GM18507 (cell line): ENCODE measurements at regions not wholly inside any gene's neighbourhood (a gene's known extent, or its start where the extent isn't known, plus 50 kb on each side); places are given as distances from the start of the nearest gene placed in this dataset.
"Not testable (repeated sequence)": the region's sequence is repeated elsewhere in the genome, so short reads cannot be mapped to it uniquely, and the experiment has no call there.

ENCODE experiments used
- DNase-seq: peaks from one replicate; pipeline ENCODE4 v3.0.0; 2011; ENCODE audit warnings: low read depth; ENCODE audit not compliant: insufficient read length; ENCODE audit errors: extremely low spot score
- FAIRE-seq: peaks from 2 replicates; lab custom pipeline; 2011; peaks lifted over from hg19 to GRCh38; lab: Jason Lieb, UNC

DNA sequence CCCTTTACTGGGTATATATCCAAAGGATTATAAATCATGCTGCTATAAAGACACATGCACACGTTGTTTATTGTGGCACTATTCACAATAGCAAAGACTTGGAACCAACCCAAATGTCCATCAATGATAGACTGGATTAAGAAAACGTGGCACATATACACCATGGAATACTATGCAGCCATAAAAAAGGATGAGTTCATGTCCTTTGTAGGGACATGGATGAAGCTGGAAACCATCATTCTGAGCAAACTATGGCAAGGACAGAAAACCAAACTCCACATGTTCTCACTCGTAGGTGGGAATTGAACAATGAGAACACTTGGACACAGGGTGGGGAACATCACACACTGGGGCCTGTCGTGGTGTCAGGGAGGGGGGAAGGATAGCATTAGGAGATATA, 59.2 kb downstream of the CXorf49B start:
- not testable (repeated sequence) for DNase-seq, FAIRE-seq

DNA sequence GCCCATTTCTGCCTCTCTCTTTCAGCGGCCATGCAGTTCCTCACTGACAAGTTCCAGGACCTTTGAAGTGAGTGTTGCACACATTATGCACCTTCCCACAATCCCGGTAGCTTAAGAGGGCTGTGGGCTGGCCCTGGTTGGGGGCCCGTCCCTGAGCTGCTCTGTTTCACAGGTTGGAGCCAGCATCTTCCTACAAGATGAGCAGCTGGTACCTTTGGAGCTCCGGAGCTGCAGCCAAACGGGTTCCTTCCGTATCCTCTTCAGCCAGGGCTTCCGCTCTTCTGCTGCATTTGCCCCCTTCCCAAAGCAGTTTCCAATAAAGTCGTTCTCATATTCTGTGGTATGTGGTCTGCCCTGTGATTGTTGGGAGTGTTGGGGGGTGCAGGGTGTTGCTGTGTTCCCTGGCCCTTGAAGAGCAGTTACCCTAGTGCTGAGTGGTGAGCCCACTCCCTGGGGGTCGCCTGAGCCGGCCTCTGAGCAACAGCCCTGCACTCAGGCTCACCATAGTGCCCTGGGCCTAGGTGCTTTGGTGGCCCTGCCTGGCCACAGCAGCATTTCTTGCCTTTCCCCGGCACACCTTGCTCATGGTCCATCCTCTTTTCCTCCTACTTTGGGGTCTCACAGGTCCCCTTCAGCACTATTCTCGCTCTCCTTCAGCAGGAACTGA, 60.4 kb downstream of the CXorf49B start:
- no peak for DNase-seq
- no peak for FAIRE-seq

DNA sequence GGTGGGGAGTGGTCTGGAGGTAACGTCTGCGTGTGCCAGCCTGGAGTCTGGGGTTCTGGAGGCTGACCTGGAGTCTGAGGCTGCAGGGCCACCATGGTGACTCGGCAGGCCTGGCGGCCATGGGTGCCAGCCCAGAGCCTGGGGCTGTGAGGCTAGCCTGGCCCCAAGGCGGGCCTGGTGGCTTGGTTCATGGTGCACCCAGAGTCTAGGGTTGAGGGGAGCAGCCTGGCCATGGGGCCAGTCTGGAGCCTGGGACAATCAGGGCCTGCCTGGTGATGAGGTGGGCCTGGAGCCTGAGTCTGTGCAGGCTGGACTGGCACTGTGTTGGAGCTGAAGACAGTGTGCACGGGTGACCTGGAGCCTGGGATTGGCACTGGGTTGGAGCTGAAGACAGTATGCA, 64.9 kb downstream of the CXorf49B start:
- DNase-seq (no peak), FAIRE-seq (no peak)

DNA sequence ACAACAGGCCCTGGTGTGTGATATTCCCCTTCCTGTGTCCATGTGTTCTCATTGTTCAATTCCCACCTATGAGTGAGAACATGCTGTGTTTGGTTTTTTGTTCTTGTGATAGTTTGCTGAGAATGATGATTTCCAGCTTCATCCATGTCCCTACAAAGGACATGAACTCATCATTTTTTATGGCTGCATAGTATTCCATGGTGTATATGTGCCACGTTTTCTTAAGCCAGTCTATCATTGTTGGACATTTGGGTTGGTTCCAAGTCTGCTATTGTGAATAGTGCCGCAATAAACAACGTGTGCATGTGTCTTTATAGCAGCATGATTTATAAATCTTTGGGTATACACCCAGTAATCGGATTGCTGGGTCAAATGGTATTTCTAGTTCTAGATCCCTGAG, 72.6 kb upstream of the NHSL2 start:
- DNase-seq, FAIRE-seq: not testable (repeated sequence)

DNA sequence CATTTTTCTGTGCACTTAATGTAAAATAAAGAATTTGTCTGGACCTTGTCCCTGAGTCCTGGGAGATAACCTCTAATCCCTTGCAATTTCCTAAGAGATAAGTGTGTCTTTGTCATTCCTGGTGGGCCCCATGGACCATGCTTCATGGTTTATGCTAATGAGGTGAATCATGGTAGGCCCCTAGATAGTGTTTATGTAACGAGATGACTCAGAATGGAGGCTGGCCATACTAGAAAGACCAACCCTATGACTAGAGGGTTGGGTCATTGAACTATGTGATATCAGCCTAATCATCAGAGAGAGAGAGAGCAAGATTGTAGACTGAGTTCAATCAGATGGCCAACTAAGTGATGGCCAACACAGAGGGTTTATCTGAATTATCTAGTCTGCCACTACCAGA, 64.2 kb upstream of the NHSL2 start:
- FAIRE-seq (no peak), DNase-seq (no peak)

DNA sequence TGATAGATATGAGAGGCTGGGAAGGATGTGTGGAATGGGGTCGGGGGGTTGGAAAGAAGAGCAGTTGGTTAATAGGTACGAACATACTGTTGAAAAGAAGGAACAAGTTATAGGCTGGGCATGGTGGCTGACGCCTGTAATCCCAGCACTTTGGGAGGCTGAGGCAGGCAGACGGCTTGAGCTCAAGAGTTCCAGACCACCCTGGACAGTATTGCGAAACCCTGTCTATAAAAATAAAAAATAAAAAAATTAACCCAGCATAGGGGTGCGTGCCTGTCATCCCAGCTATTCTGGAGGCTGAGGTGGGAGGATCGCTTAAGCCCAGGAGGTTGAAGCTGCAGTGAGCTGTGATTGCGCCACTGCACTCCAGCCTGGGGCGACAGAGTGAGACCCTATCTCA, 58.5 kb upstream of the NHSL2 start:
- DNase-seq (no peak), FAIRE-seq (no peak)

DNA sequence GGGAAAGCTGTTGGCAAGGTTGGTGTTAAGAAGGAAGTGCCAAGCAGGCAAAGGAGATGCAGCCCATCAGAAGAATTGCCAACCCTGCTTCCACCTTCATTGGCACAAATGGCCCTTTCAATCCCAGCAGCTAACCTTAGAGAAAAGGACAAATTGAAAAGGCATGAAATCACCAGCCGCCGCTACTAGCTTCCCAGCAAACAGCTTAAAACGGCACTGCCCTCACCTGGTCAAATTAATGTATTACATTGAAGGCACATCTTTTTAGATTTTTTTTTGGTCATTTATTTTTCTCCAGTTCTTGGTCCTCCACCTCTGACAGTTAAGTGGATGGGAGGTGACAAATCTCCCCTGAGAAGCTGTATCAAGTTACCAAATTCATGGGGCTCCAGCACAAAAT, 51.0 kb upstream of the NHSL2 start:
- FAIRE-seq (peak; percentile 59), DNase-seq (no peak)
